Left ventricle myocardium superior (tissue), 1 donor: ENCODE measurements at regions not wholly inside any gene's neighbourhood (a gene's known extent, or its start where the extent isn't known, plus 50 kb on each side); places are given as distances from the start of the nearest gene placed in this dataset.
"Not testable (repeated sequence)": the region's sequence is repeated elsewhere in the genome, so short reads cannot be mapped to it uniquely, and the experiment has no call there.

Experiments used
- ATAC-seq: fragments of 200-7000 bp; cut with Tn5 transposase; one replicate; pipeline ENCODE4 v1.9.1; 2020; ENCODE audit warnings: mild to moderate bottlenecking, moderate library complexity
- DNase-seq: peaks from one replicate; pipeline ENCODE4 v3.0.0-alpha.2; 2020
- intact Hi-C: fragments of 100-400 bp; cut with micrococcal nuclease; formaldehyde crosslinking; loops from one replicate; pipeline ENCODE4 v1.11.0; 2022
- donor health status: DM: no; HTN: yes; CAD: no; lungs with severe emphysema.

GRCh38 chr21:23955135-23955843 is 1652.0 kb downstream of the MRPL39 start:
- ATAC-seq (no peak), DNase-seq (no peak)
- intact Hi-C loops: no loop called here

- no peak for DNase-seq
- intact Hi-C loops: no loop called here
- no peak for ATAC-seq
Measured at GRCh38 chr21:23952269-23952668, 1655.0 kb downstream of the MRPL39 start.

GRCh38 chr21:23951251-23951650 is 1656.0 kb downstream of the MRPL39 start:
- ATAC-seq: no peak
- intact Hi-C loops: no loop called here
- no peak for DNase-seq

- no peak for ATAC-seq
- intact Hi-C loops: no loop called here
- no peak for DNase-seq
Measured at GRCh38 chr21:23950344-23950743, 1656.9 kb downstream of the MRPL39 start.

- intact Hi-C loops: no loop called here
- DNase-seq (no peak), ATAC-seq (no peak)
Measured at GRCh38 chr21:23949493-23949892, 1657.8 kb downstream of the MRPL39 start.

GRCh38 chr21:23939369-23940065 is 1667.8 kb downstream of the MRPL39 start:
- DNase-seq: no peak
- intact Hi-C loops: no loop called here
- ATAC-seq: no peak

GRCh38 chr21:23936991-23937390 is 1670.3 kb downstream of the MRPL39 start:
- no peak for ATAC-seq
- intact Hi-C loops: no loop called here

GRCh38 chr21:23936224-23936623 is 1671.1 kb downstream of the MRPL39 start:
- intact Hi-C loops: no loop called here
- ATAC-seq (no peak), DNase-seq (no peak)

More at GRCh38 chr21:23936991-23937390, 1670.3 kb downstream of the MRPL39 start:
- DNase-seq: no peak

- ATAC-seq (no peak), DNase-seq (no peak)
- intact Hi-C loops: no loop called here
Measured at GRCh38 chr21:23930565-23930964, 1676.7 kb downstream of the MRPL39 start.

GRCh38 chr21:23926430-23926829 is 1680.9 kb downstream of the MRPL39 start:
- DNase-seq, intact Hi-C loops, ATAC-seq: not testable (repeated sequence)

- intact Hi-C loops: no loop called here
- ATAC-seq (no peak), DNase-seq (no peak)
Measured at GRCh38 chr21:23921670-23922418, 1685.4 kb downstream of the MRPL39 start.

- intact Hi-C loops: no loop called here
- DNase-seq: no peak
- no peak for ATAC-seq
Measured at GRCh38 chr21:23900727-23901126, 1706.6 kb downstream of the MRPL39 start.

GRCh38 chr21:23899561-23899960 is 1707.7 kb downstream of the MRPL39 start:
- ATAC-seq: no peak
- intact Hi-C loops: no loop called here
- no peak for DNase-seq

- intact Hi-C loops: no loop called here
- no peak for ATAC-seq
Measured at GRCh38 chr21:23890652-23891051, 1716.6 kb downstream of the MRPL39 start.

GRCh38 chr21:23887725-23888306 is 1719.5 kb downstream of the MRPL39 start:
- intact Hi-C loops: no loop called here
- ATAC-seq (no peak), DNase-seq (no peak)

More at GRCh38 chr21:23890652-23891051, 1716.6 kb downstream of the MRPL39 start:
- DNase-seq: no peak

GRCh38 chr21:23886828-23887724 is 1720.2 kb downstream of the MRPL39 start:
- no peak for DNase-seq

GRCh38 chr21:23881783-23882182 is 1725.5 kb downstream of the MRPL39 start:
- DNase-seq: no peak
- intact Hi-C loops: no loop called here
- ATAC-seq: no peak

More at GRCh38 chr21:23886828-23887724, 1720.2 kb downstream of the MRPL39 start:
- no peak for ATAC-seq
- intact Hi-C loops: no loop called here

GRCh38 chr21:23876925-23877558 is 1730.2 kb downstream of the MRPL39 start:
- intact Hi-C loops: no loop called here
- ATAC-seq (no peak), DNase-seq (no peak)
